Large intestine (tissue), 3 donors: ENCODE measurements at regions not wholly inside any gene's neighbourhood (a gene's known extent, or its start where the extent isn't known, plus 50 kb on each side); places are given as distances from the start of the nearest gene placed in this dataset.
A peak's percentile ranks its signal among the peaks of the same experiment; 100 is the strongest.

Source experiments
- DNase-seq, 2 donors: peaks; one replicate each; pipeline versions ENCODE4 v3.0.0 to v3.0.0-alpha.2; 2013
- H3K27ac ChIP-seq: one replicate; pipeline ENCODE4 v1.5.1; 2013; ENCODE audit warnings: low read length
- H3K27me3 ChIP-seq: 2 replicates; pipeline ENCODE4 v1.6.1; 2013; ENCODE audit warnings: low read length; ENCODE audit not compliant: control insufficient read depth, insufficient read depth
- H3K36me3 ChIP-seq: 2 replicates; pipeline ENCODE4 v1.6.1; 2013; ENCODE audit warnings: low read length; ENCODE audit not compliant: control insufficient read depth, insufficient read depth
- H3K4me1 ChIP-seq: one replicate; pipeline ENCODE4 v1.6.1; 2013; ENCODE audit warnings: low read length; ENCODE audit not compliant: control insufficient read depth, insufficient read depth
- H3K4me3 ChIP-seq: one replicate; pipeline ENCODE4 v1.5.1; 2013; ENCODE audit warnings: low read length
- H3K9me3 ChIP-seq: one replicate; pipeline ENCODE4 v1.6.1; 2013; ENCODE audit warnings: mild to moderate bottlenecking, low read depth, low read length, moderate library complexity; ENCODE audit not compliant: control insufficient read depth
- WGBS: methylation state at CpG from one replicate; pipeline ENCODE4 v1.1.5; 2013; ENCODE audit warnings: low lambda C conversion rate; ENCODE audit not compliant: insufficient coverage; 5-methylcytosine and 5-hydroxymethylcytosine counted together

DNA sequence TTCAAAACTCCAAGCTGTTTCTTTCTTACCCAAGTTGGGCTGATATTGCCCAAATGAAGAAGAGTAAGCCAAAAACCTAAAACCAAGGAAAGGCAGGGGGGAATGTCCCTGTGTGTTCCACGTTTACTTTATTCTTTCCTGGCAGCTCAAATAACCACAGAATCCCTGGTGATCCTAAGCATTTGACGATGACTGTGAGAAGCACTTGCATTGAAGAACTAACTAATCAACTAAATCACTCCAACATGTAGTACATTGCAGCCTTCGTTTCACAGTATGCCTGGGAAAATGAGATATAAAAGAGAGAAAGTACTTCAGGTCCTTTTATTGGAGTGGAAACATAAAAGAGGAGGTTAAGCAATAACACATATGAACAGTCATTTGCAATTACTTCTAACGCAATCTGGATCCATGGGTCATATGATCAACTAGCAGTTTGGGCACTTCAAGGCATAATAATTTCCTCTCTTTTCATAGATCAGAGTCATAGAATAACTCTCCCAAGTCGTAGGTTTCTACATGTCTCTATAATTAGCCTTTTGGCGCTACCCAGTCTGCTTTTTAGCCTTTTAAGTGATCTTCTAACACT lies 338.4 kb downstream of the TMEM167A start:
- peaks cover 5% of the 10 kb centered on the region for H3K4me1 ChIP-seq
- no peaks in the 10 kb centered on the region for H3K9me3 ChIP-seq
- no peaks in the 10 kb centered on the region for H3K27me3 ChIP-seq
- WGBS: 100% methylated on average over 2 of the region's 6 CpGs
- no peaks in the 10 kb centered on the region for H3K36me3 ChIP-seq
- peak in 1 of 2 donors; percentile 63 for DNase-seq
- H3K27ac ChIP-seq: no peak overlapping the region
- no peak overlapping the region for H3K4me3 ChIP-seq

DNA sequence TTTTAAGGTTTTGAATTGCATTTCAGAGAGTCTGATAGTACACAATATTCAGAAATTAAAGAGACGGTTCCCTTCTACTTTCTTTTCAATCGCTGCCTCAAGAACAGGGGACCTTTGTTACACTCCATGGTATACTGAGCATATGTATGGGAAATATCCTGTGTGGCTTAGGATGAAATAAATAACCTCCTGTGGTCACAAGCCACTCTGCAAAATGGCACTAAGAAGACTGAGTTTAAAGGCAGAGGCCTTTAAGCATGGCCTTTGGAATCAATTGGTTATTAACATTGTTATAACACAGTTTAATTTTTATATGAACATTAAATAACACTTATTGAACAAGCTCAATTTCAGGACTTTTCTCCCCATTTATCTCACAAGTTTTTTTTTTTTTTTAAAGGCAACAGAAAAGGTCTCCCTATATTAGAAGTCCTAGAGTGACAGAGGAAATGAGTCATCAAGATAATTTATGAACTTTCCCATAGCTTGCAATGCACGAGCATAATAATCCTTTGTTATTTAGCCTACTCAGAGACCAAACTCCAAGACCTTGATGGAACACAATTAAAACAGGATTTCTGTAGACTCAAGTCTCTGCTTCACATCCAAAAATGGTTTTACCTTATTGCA lies 341.9 kb downstream of the TMEM167A start:
- Histone ChIP-seq H3K4me1 (peaks cover 5% of the 10 kb centered on the region), H3K27ac (no peak overlapping the region), H3K27me3 (no peaks in the 10 kb centered on the region), H3K4me3 (no peak overlapping the region), H3K36me3 (no peaks in the 10 kb centered on the region), H3K9me3 (no peaks in the 10 kb centered on the region)
- DNase-seq: peak; percentile 23 to 75
- WGBS: 42% methylated on average over 2 of the region's 3 CpGs

DNA sequence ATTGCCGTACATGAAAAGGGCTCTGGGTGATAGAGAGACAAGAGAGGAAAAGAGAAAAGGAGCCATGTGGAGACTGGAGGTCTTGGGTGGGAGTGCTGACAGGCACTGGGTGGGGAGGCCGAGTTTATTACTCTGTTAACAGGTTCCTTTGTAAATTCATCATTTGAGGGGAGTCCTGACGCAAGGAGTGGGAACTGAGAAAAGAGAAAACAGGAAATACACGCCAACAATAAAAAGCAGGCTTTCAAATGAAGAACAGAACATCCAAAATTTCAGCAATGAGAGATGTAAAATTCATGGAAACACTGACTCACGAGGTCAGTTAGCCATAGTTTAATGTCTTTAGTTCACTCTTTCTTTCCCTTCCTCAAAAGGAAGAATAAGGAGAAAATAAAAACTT lies 342.8 kb downstream of the TMEM167A start:
- Histone ChIP-seq H3K4me3 (no peak overlapping the region), H3K4me1 (peaks cover 5% of the 10 kb centered on the region), H3K36me3 (no peaks in the 10 kb centered on the region), H3K9me3 (no peaks in the 10 kb centered on the region), H3K27ac (no peak overlapping the region), H3K27me3 (no peaks in the 10 kb centered on the region)
- DNase-seq: no peak
- WGBS: 100% methylated on average over 3 of the region's 5 CpGs

DNA sequence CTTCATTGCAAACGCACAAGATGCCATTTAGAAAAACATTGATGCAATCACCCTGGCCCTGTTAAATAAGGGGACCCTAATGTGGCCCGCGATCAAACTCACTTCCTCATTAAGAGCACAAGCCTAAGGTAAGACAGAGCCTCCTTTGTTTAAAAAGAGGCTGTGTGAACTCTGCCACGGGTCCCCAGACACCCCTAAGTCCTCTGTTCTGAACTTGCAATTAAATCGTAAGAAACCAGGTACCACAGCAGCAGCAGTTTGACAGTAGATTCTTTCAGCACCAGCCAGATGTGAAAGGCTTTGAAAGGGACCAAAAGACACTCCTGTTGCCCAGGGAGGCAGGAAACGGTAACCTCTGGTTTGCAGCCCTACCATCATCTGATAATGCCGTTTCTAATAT lies 346.3 kb downstream of the TMEM167A start:
- WGBS: no CpG with 5 or more reads among the region's 7 CpGs
- peak in 1 of 2 donors; percentile 52 for DNase-seq

DNA sequence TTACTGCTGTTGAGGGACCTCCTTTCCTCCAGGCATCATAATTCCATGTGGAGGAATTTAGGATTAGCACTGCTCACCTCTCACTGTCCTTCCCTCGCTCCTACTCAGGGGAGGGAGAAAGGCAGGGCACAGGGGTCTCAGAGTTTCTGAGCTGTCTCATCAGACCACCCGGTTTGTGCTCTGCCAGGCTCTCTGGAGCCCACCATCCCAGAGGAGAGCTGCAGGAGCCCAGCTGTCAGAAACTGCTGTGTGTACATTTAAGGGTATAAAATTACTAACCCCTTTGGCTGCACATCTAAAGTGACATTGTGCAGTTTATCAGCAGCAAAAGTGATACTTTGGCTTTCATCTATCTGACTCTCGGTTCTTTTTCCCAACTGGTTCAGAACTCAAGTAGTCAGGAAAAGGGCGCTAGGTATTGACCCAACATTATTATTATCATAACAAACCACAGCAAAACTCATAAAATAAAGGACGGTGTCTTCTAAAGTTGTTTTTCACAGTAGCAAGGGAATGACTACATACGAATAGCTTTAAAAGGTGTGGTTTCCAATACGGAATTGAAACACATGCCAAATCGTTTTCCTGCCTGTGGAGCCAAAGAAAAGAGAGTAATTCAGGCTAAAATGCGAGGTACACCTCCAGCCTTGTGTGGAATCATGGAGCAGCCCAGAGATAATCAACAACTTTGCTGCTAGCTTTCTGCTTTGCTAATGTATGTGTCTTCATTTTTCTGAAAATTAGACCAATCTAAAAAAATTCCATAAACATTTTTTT lies 348.1 kb downstream of the TMEM167A start:
- H3K36me3 ChIP-seq: no peaks in the 10 kb centered on the region
- no peaks in the 10 kb centered on the region for H3K9me3 ChIP-seq
- no peaks in the 10 kb centered on the region for H3K4me1 ChIP-seq
- H3K27ac ChIP-seq: no peak overlapping the region
- no peak overlapping the region for H3K4me3 ChIP-seq
- DNase-seq: no peak
- WGBS: 100% methylated on average over 1 of the region's 9 CpGs
- H3K27me3 ChIP-seq: no peaks in the 10 kb centered on the region

More for the DNA sequence above, 346.3 kb downstream of the TMEM167A start:
- H3K27me3 ChIP-seq: no peaks in the 10 kb centered on the region
- H3K4me1 ChIP-seq: no peaks in the 10 kb centered on the region
- no peaks in the 10 kb centered on the region for H3K36me3 ChIP-seq
- H3K4me3 ChIP-seq: no peak overlapping the region
- H3K27ac ChIP-seq: no peak overlapping the region
- no peaks in the 10 kb centered on the region for H3K9me3 ChIP-seq

DNA sequence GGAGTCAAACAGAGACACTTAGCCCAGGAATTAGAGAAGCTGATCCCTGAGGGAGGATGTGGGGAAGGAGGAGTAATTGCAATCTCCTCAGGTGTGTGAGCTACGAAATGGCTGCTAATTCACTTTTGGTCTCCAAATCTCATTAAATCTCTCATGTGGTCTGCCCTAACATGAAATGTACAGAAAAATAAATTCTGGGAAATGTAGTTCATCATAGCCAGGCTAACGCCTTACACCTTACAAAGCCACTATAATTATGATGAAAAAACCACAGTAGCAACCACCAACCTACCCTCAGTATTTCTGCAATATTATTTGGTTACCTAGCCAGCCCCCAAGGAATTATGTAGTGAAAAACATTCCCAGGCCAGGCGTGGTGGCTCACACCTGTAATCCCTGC lies 354.0 kb downstream of the TMEM167A start:
- H3K4me1 ChIP-seq: no peaks in the 10 kb centered on the region
- H3K36me3 ChIP-seq: no peaks in the 10 kb centered on the region
- no peak overlapping the region for H3K27ac ChIP-seq
- DNase-seq: no peak
- H3K9me3 ChIP-seq: no peaks in the 10 kb centered on the region
- no peak overlapping the region for H3K4me3 ChIP-seq
- H3K27me3 ChIP-seq: no peaks in the 10 kb centered on the region
- no CpG with 5 or more reads among the region's 3 CpGs for WGBS

DNA sequence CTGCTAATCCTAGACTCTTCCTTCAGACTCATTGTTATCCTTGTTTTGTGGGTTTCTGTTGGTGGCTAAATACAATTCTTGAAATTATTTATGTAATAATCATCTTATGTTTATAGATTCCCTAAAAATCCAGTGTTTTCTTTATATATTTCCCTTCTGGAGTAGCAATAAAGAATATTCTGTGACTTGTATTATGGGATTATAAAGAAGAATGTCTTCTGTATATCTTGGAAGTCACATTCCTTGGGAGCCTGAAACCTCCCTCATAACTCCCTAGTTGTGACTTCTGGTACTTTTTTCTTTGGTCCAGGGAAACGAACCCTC lies 356.1 kb downstream of the TMEM167A start:
- no peak overlapping the region for H3K27ac ChIP-seq
- no peaks in the 10 kb centered on the region for H3K4me1 ChIP-seq
- H3K27me3 ChIP-seq: no peaks in the 10 kb centered on the region
- DNase-seq: no peak
- no peak overlapping the region for H3K4me3 ChIP-seq
- no CpG with 5 or more reads among the region's 1 CpG for WGBS
- H3K36me3 ChIP-seq: no peaks in the 10 kb centered on the region
- H3K9me3 ChIP-seq: no peaks in the 10 kb centered on the region

DNA sequence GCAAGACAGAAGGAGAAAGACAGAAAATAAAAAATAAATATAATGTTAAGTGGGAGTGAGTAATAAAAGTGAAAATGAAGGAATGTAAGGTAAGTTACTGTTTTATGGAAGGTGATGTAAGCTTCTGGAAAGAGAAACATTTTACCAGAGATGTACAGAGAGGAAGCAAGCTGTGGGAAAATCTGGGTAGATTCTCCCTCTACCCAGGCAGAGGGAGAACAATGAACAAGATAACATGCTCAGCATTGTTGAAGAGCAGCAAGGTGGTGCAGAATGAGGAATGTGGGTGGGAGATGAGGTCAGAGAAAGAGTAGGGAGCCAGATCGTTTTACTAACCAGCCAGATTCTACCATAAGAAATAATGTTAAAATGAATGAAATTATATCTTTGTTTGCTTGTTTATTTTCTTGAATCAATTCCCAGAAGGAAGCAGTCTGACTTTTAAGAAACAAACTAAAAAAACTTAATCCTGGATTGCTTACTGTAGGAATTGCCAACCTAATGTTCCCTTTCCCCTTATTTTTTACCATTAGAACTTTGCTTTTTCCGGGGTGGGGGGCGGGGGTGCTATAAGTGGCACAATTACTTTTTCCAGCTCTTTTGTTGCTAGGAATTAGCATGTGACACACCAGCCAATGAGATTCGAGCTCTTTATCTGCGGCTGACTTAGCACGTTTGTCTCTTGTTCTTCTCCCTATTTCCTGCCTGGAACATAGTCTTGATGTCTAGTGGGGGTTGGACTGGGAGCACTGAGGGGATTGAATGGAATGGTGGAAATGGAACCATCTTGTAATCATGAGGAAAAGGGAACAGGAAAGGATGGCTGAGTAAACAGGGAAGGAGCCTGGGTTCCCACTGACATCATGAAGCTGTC lies 356.7 kb downstream of the TMEM167A start:
- DNase-seq: no peak
- H3K27me3 ChIP-seq: no peaks in the 10 kb centered on the region
- 100% methylated on average over 1 of the region's 6 CpGs for WGBS
- no peaks in the 10 kb centered on the region for H3K4me1 ChIP-seq
- H3K4me3 ChIP-seq: no peak overlapping the region
- H3K9me3 ChIP-seq: no peaks in the 10 kb centered on the region
- no peaks in the 10 kb centered on the region for H3K36me3 ChIP-seq
- no peak overlapping the region for H3K27ac ChIP-seq

DNA sequence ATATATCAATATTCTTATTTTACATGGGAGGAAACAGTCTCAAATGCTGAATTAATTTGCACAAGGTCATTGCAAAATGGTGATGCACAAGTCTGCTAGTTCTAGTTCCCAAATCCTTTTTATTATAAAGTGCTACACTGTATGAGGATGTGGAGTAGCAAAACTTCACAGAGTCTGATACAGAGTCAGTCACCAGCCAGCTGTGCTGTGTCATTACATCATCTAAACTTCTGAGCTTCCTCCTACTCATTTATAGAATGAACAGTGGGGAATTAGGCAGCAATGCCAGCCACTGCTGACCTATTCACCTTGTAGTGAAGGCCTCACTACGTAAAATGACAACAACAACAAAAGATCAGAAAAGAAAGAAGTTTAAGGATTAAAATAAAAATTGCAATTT lies 357.8 kb downstream of the TMEM167A start:
- 67% methylated on average over 1 of the region's 1 CpG for WGBS

DNA sequence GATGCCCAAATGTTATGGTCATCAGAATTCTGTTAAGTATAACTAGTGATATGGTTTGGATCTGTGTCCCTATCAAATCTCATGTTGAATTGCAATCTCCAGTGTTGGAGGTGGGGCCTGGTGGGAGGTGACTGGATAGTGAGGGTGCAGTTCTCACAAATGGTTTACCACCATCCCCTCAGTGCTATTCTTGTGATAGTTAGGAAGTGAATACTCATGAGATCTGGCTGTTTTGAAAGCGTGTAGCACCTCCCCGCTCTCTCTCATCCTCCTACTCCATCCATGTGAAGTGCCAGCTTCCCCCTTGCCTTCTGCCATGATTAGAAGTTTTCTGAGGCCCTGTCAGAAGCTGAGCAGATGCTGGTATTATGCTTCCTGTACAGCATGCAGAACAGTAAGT lies 359.5 kb downstream of the TMEM167A start:
- H3K4me1 ChIP-seq: no peaks in the 10 kb centered on the region
- no peaks in the 10 kb centered on the region for H3K36me3 ChIP-seq
- H3K9me3 ChIP-seq: peaks cover 6% of the 10 kb centered on the region
- no peak for DNase-seq
- H3K27ac ChIP-seq: no peak overlapping the region
- no peaks in the 10 kb centered on the region for H3K27me3 ChIP-seq
- H3K4me3 ChIP-seq: no peak overlapping the region
- no CpG with 5 or more reads among the region's 2 CpGs for WGBS

More for the DNA sequence above, 357.8 kb downstream of the TMEM167A start:
- no peaks in the 10 kb centered on the region for H3K4me1 ChIP-seq
- H3K9me3 ChIP-seq: no peaks in the 10 kb centered on the region
- H3K4me3 ChIP-seq: no peak overlapping the region
- DNase-seq: peak in 1 of 2 donors; percentile 8
- no peak overlapping the region for H3K27ac ChIP-seq
- no peaks in the 10 kb centered on the region for H3K27me3 ChIP-seq
- H3K36me3 ChIP-seq: no peaks in the 10 kb centered on the region
